GM12878 (cell line): ENCODE measurements at regions not wholly inside any gene's neighbourhood (a gene's known extent, or its start where the extent isn't known, plus 50 kb on each side); places are given as distances from the start of the nearest gene placed in this dataset.

Experiments
- ATAC-seq: fragments of 200-7000 bp; cut with Tn5 transposase; 3 replicates; pipeline ENCODE4 v1.9.1; 2020; ENCODE audit warnings: mild to moderate bottlenecking, moderate library complexity
- BruUV-seq: library from RNA; stranded (reverse); fragments of 400-500 nt; replicated peaks from 2 replicates; lab custom pipeline; 2021; lab: Mats Ljungman, UMichigan
- CTCF ChIA-PET: fragments of 300-600 bp; sonication (Branson Sonifier 250); formaldehyde crosslinking; extraction: SDS; loops from one replicate; lab custom pipeline; 2021; ENCODE audit warnings: inconsistent platforms; lab: Yijun Ruan, JAX
- POLR2A ChIA-PET: fragments of 350-600 bp; formaldehyde crosslinking; extraction: SDS; loops from one replicate; lab custom pipeline; 2021; ENCODE audit warnings: inconsistent platforms; lab: Charles Lee
- RAD21 ChIA-PET: fragments of 300-600 bp; sonication (Branson Sonifier 250); formaldehyde crosslinking; loops from one replicate; lab custom pipeline; 2023; ENCODE audit warnings: antibody characterized with exemption; ENCODE audit not compliant: unreplicated experiment; lab: Charles Lee
- SMC1A ChIA-PET: fragments of 300-600 bp; sonication (Branson Sonifier 250); formaldehyde crosslinking; loops from one replicate; lab custom pipeline; 2023; ENCODE audit not compliant: unreplicated experiment, uncharacterized antibody; lab: Charles Lee
- DNase-seq: peaks from one replicate; pipeline ENCODE4 v3.0.0-alpha.2; 2011; ENCODE audit warnings: low read depth, low spot score
- FAIRE-seq: peaks from 3 replicates; lab custom pipeline; 2011; peaks lifted over from hg19 to GRCh38; lab: Jason Lieb, UNC
- H2AFZ ChIP-seq: 2 replicates; pipeline ENCODE4 v1.6.0; 2011; ENCODE audit warnings: low read depth, low read length, control low read depth; ENCODE audit not compliant: control insufficient read depth
- H3K27ac ChIP-seq: 2 replicates; pipeline ENCODE4 v1.5.1; 2011; ENCODE audit warnings: control low read depth; ENCODE audit not compliant: control insufficient read depth, insufficient read depth
- H3K27me3 ChIP-seq, 2 experiments: replicated peaks in 1 of 2; 2 replicates each; pipeline versions ENCODE4 v1.6.0 to v1.6.1; 2011; ENCODE audit warnings: low read length in 1 of 2; ENCODE audit not compliant: control insufficient read depth in 2 of 2, insufficient read depth in 2 of 2
- H3K36me3 ChIP-seq, 2 experiments: 2 replicates each; pipeline ENCODE4 v1.5.1; 2011; ENCODE audit warnings: low read length in 1 of 2; ENCODE audit not compliant: control insufficient read depth in 2 of 2, insufficient read depth in 2 of 2
- H3K4me1 ChIP-seq: 2 replicates; pipeline ENCODE4 v1.6.1; 2011; ENCODE audit warnings: mild to moderate bottlenecking, low read length, moderate library complexity, mixed read lengths; ENCODE audit not compliant: control insufficient read depth, insufficient read depth
- H3K4me2 ChIP-seq: 2 replicates; pipeline ENCODE4 v1.6.0; 2011; ENCODE audit warnings: control low read depth; ENCODE audit not compliant: control insufficient read depth, insufficient read depth
- H3K4me3 ChIP-seq: fragments of 200-600 bp; sonication (generic); 2 replicates; pipeline ENCODE4 v1.5.1; 2016
- H3K79me2 ChIP-seq: 2 replicates; pipeline ENCODE4 v1.6.0; 2011; ENCODE audit warnings: low read length; ENCODE audit not compliant: control insufficient read depth, insufficient read depth
- H3K9ac ChIP-seq: 2 replicates; pipeline ENCODE4 v1.8.0; 2011; ENCODE audit warnings: low read length, control low read depth, mixed read lengths; ENCODE audit not compliant: control insufficient read depth, insufficient read depth
- H3K9me3 ChIP-seq: replicated peaks from 3 replicates; pipeline ENCODE4 v1.5.1; 2011; ENCODE audit warnings: mild to moderate bottlenecking, low read length; ENCODE audit not compliant: control insufficient read depth, insufficient read depth
- H4K20me1 ChIP-seq: 2 replicates; pipeline ENCODE4 v1.6.0; 2011; ENCODE audit not compliant: control insufficient read depth, insufficient read depth
- BCLAF1 ChIP-seq: fragments of 450-650 bp; IDR thresholded peaks from 2 replicates; pipeline ENCODE4 v1.6.1; 2017; ENCODE audit warnings: antibody characterized with exemption, mild to moderate bottlenecking, moderate library complexity
- BMI1 ChIP-seq: fragments of 450-650 bp; IDR thresholded peaks from 2 replicates; pipeline ENCODE4 v1.6.1; 2016; ENCODE audit warnings: mild to moderate bottlenecking, moderate library complexity, borderline replicate concordance
- EP300 ChIP-seq, 2 experiments: fragments of 150-350 bp in 1 of 2; IDR thresholded peaks; 2 replicates each; pipeline ENCODE4 v1.6.1; 2011 to 2012; ENCODE audit warnings: low read depth in 2 of 2, low read length in 2 of 2, borderline replicate concordance in 1 of 2, improper control_type of control experiment in 1 of 2, inconsistent platforms in 1 of 2; ENCODE audit not compliant: control insufficient read depth in 1 of 2
- JUNB ChIP-seq: IDR thresholded peaks from 2 replicates; pipeline ENCODE4 v1.6.1; 2016; ENCODE audit warnings: antibody characterized with exemption, mild to moderate bottlenecking
- KLF5 ChIP-seq: fragments of 450-650 bp; IDR thresholded peaks from 2 replicates; pipeline ENCODE4 v1.6.1; 2014; ENCODE audit warnings: mild to moderate bottlenecking; ENCODE audit not compliant: partially characterized antibody
- PAX8 ChIP-seq: fragments of 450-650 bp; IDR thresholded peaks from 2 replicates; pipeline ENCODE4 v1.6.1; 2017; ENCODE audit warnings: mild to moderate bottlenecking, moderate library complexity
- POLR2A ChIP-seq: IDR thresholded peaks from 2 replicates; pipeline ENCODE4 v1.6.1; 2011; ENCODE audit warnings: low read depth, mild to moderate bottlenecking, low read length
- RBBP5 ChIP-seq: fragments of 200-600 bp; sonication (generic); conservative IDR thresholded peaks from 2 replicates; pipeline ENCODE4 v1.6.1; 2016
- RCOR1 ChIP-seq: conservative IDR thresholded peaks from 2 replicates; pipeline ENCODE4 v1.6.1; 2012; ENCODE audit warnings: low read depth, low read length, improper control_type of control experiment
- SIN3A ChIP-seq: IDR thresholded peaks from 2 replicates; pipeline ENCODE4 v1.6.1; 2012; ENCODE audit warnings: low read depth, low read length, improper control_type of control experiment
- SMAD1 ChIP-seq: fragments of 450-650 bp; IDR thresholded peaks from 2 replicates; pipeline ENCODE4 v1.6.1; 2018; ENCODE audit warnings: mild to moderate bottlenecking, low read depth; ENCODE audit not compliant: partially characterized antibody
- TCF12 ChIP-seq: IDR thresholded peaks from 2 replicates; pipeline ENCODE4 v1.6.1; 2011; ENCODE audit warnings: low read depth, mild to moderate bottlenecking, low read length
- YY1 ChIP-seq: IDR thresholded peaks from 2 replicates; pipeline ENCODE4 v1.6.1; 2011; ENCODE audit warnings: low read depth, mild to moderate bottlenecking, low read length
- ZNF687 ChIP-seq: fragments of 450-650 bp; IDR thresholded peaks from 2 replicates; pipeline ENCODE4 v1.6.1; 2017; ENCODE audit warnings: mild to moderate bottlenecking, moderate library complexity
- WGBS: methylation state at CpG from one replicate; pipeline ENCODE4 v1.1.6; 2016; ENCODE audit warnings: low lambda C conversion rate; ENCODE audit not compliant: insufficient replicate concordance, insufficient coverage; ENCODE audit errors: missing lambda C conversion rate; 5-methylcytosine and 5-hydroxymethylcytosine counted together
- in situ Hi-C: fragments of 300-500 bp; cut with MboI; formaldehyde crosslinking; loops from 9 replicates; pipeline ENCODE4 v1.14.3; 2018; ENCODE audit warnings: mixed read lengths
- intact Hi-C: fragments of 100-400 bp; cut with micrococcal nuclease; formaldehyde crosslinking; loops from one replicate; pipeline ENCODE4 v1.14.2; 2022; ENCODE audit not compliant: unreplicated experiment

- WGBS = 22% methylated on average over 1 of the region's 1 CpG
- intact Hi-C loops = no loop called here
- in situ Hi-C loops = no loop called here
- SMC1A ChIA-PET = no interaction called here
- H3K4me1 ChIP-seq = no peaks in the 10 kb centered on the region
- H3K36me3 ChIP-seq = no peaks in the 10 kb centered on the region
- ATAC-seq = no peak
- H4K20me1 ChIP-seq = no peaks in the 10 kb centered on the region
- no peaks in the 10 kb centered on the region for H3K27me3 ChIP-seq
- H3K4me3 ChIP-seq = no peak overlapping the region
- H2AFZ ChIP-seq = no peak overlapping the region
- no peaks in the 10 kb centered on the region for H3K9me3 ChIP-seq
- TF ChIP-seq POLR2A = no peak
- TF ChIP-seq EP300 (IDR thresholded peaks at IDR 0.05; ENCODE audit: borderline replicate concordance in 1 of 2, control insufficient read depth in 1 of 2, low read depth in 2 of 2, low read length in 2 of 2) = no peak
- TF ChIP-seq YY1 = no peak
- TF ChIP-seq PAX8 = no peak
- TF ChIP-seq, all 136 proteins: peak for 0
- FAIRE-seq (no peak), DNase-seq (no peak)
- no peak overlapping the region for H3K9ac ChIP-seq
- no peak overlapping the region for H3K4me2 ChIP-seq
- CTCF ChIA-PET = no interaction called here
- H3K27ac ChIP-seq = no peak overlapping the region
- POLR2A ChIA-PET = no interaction called here
- no peaks in the 10 kb centered on the region for H3K79me2 ChIP-seq
- RAD21 ChIA-PET = no interaction called here
- no TSS peak for BruUV-seq
These were observed 267.5 kb downstream of the AASDHPPT start for GRCh38 chr11:106344966-106345365.

GRCh38 chr11:106353031-106353430 lies 275.6 kb downstream of the AASDHPPT start:
- no peak overlapping the region for H3K9ac ChIP-seq
- no peaks in the 10 kb centered on the region for H3K36me3 ChIP-seq
- FAIRE-seq (no peak), DNase-seq (no peak), ATAC-seq (no peak)
- intact Hi-C loops = no loop called here
- H3K27me3 ChIP-seq = no peaks in the 10 kb centered on the region
- H4K20me1 ChIP-seq = no peaks in the 10 kb centered on the region
- H3K79me2 ChIP-seq = no peaks in the 10 kb centered on the region
- no TSS peak for BruUV-seq
- H2AFZ ChIP-seq = no peak overlapping the region
- H3K9me3 ChIP-seq = no peaks in the 10 kb centered on the region
- H3K4me3 ChIP-seq = no peak overlapping the region
- no peak overlapping the region for H3K4me2 ChIP-seq
- in situ Hi-C loops = no loop called here
- WGBS = 3% methylated on average over 2 of the region's 2 CpGs
- no peaks in the 10 kb centered on the region for H3K4me1 ChIP-seq
- POLR2A ChIA-PET = no interaction called here
- CTCF ChIA-PET = no interaction called here
- SMC1A ChIA-PET = no interaction called here
- H3K27ac ChIP-seq = no peak overlapping the region
- RAD21 ChIA-PET = no interaction called here
- TF ChIP-seq RBBP5 (no peak), RCOR1 (no peak), ZNF687 (no peak), JUNB (no peak), SIN3A (no peak), KLF5 (no peak), SMAD1 (no peak), TCF12 (no peak), BMI1 (no peak), BCLAF1 (no peak)
